Naive B cell (primary cell): ENCODE measurements at regions not wholly inside any gene's neighbourhood (a gene's known extent, or its start where the extent isn't known, plus 50 kb on each side); places are given as distances from the start of the nearest gene placed in this dataset.

Experiments
- ATAC-seq, 2 donors: fragments of 150-1000 bp; cut with Tn5 transposase; 2 replicates each; pipeline ENCODE4 v1.10.0; 2021; ENCODE audit warnings: low read depth in 2 of 2, mild to moderate bottlenecking in 2 of 2, moderate library complexity in 2 of 2
- DNase-seq: peaks from one replicate; pipeline ENCODE4 v3.0.0; 2022
- H3K27ac Mint-ChIP-seq, 6 donors: one replicate each; pipeline ENCODE4 v1.8.0; 2020 to 2022; ENCODE audit warnings: mild to moderate bottlenecking in 6 of 6, mixed read lengths in 6 of 6, moderate library complexity in 5 of 6, inconsistent platforms in 2 of 6
- H3K27me3 Mint-ChIP-seq, 3 donors: one replicate each; pipeline ENCODE4 v1.8.0; 2021 to 2022; ENCODE audit warnings: mixed read lengths in 3 of 3, mild to moderate bottlenecking in 1 of 3
- H3K36me3 Mint-ChIP-seq, 2 donors: one replicate each; pipeline ENCODE4 v1.8.0; 2020 to 2022; ENCODE audit warnings: mixed read lengths in 2 of 2, inconsistent platforms in 1 of 2, mild to moderate bottlenecking in 1 of 2
- H3K4me1 Mint-ChIP-seq, 3 donors: one replicate each; pipeline ENCODE4 v1.8.0; 2020 to 2022; ENCODE audit warnings: mixed read lengths in 3 of 3, inconsistent platforms in 1 of 3, mild to moderate bottlenecking in 1 of 3, moderate library complexity in 1 of 3
- H3K4me3 Mint-ChIP-seq, 8 donors: one replicate each; pipeline ENCODE4 v1.8.0; 2020 to 2022; ENCODE audit warnings: mild to moderate bottlenecking in 8 of 8, mixed read lengths in 8 of 8, moderate library complexity in 8 of 8, inconsistent platforms in 2 of 8
- H3K9me3 Mint-ChIP-seq, 7 donors: one replicate each; pipeline ENCODE4 v1.8.0; 2020 to 2022; ENCODE audit warnings: mixed read lengths in 7 of 7, mild to moderate bottlenecking in 5 of 7, inconsistent platforms in 2 of 7, moderate library complexity in 1 of 7

- DNase-seq (no peak), ATAC-seq (no peak)
- H3K36me3 Mint-ChIP-seq: no peaks in the 10 kb centered on the region
- H3K27me3 Mint-ChIP-seq: no peaks in the 10 kb centered on the region
- H3K27ac Mint-ChIP-seq: peak overlapping the region in 1 of 6 donors; percentile 26
- H3K9me3 Mint-ChIP-seq: no peaks in the 10 kb centered on the region
- no peak overlapping the region for H3K4me3 Mint-ChIP-seq
- peaks cover 4 to 8% (median 6%) of the 10 kb centered on the region in 3 donors for H3K4me1 Mint-ChIP-seq
These were observed 65.9 kb upstream of the PICALM start for GRCh38 chr11:86134580-86135318.

DNA sequence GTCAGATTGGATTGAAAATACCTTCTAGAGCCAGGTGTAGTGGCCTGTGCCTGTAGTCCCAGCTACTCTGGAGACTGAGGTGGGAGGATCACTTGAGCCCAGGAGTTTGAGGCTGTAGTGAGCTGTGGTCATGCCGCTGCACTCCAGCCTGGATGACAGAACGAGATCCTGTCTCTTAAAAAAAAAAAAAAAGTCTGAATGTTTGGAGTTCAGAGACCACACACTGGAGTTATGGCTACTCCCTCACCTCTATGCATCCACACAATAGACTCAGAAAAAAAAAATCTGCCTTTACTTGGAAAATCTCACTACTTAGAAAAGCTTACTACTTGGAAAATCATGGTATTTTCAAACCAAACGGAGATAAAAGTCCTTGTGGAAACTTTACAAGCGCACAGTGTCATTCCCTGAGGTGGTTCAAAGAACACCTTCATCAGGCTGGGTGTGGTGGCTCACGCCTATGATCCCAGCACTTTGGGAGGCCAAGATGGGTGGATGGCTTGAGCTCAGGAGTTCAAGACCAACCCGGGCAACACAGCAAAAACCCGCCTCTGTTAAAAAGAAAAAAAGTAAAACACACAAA is 63.9 kb upstream of the PICALM start:
- Mint-ChIP-seq H3K36me3 (no peaks in the 10 kb centered on the region), H3K4me3 (no peak overlapping the region), H3K27me3 (no peaks in the 10 kb centered on the region), H3K9me3 (no peaks in the 10 kb centered on the region), H3K4me1 (no peaks in the 10 kb centered on the region), H3K27ac (no peak overlapping the region)
- ATAC-seq (no peak), DNase-seq (no peak)

DNA sequence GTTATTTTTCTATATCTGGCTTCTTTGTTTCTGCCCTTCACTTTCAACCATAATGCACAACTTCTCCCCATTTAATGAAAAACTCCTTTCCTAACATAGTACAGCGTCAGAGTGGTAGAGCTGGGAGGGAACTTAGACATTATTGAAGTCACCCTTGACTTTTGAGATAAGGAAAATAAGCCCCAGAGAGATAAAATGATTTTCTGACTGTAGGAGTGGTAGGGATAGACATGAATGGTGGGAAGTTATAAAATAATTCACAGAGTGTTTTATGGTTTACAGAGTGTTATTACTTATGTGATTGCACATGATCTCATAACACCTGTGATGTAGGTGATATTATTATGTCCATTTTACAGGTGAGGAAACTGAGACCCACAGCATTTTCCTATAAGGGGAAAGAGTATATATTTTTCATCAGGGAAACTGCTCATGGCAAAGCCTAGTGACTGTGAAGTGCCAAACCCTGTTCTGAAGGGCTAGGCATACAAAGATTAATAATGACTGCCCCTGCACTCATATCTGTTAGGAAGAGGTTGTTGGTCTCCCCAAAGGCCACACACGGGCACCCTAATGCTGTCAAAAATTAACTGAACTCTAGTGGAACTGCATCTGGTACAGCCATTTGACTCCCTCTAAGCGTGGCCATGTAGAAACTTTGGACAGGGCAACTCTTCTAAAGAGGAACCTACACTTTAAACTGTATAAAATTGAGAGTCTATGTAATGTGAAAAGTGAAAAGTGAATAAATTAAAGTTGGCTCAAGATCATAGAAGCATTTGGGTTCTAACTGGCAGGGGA is 61.1 kb upstream of the PICALM start:
- no peak for ATAC-seq
- no peaks in the 10 kb centered on the region for H3K4me1 Mint-ChIP-seq
- H3K27ac Mint-ChIP-seq: no peak overlapping the region
- H3K4me3 Mint-ChIP-seq: no peak overlapping the region
- H3K9me3 Mint-ChIP-seq: no peaks in the 10 kb centered on the region
- DNase-seq: no peak
- H3K36me3 Mint-ChIP-seq: no peaks in the 10 kb centered on the region
- H3K27me3 Mint-ChIP-seq: no peaks in the 10 kb centered on the region

- H3K4me1 Mint-ChIP-seq: no peaks in the 10 kb centered on the region
- ATAC-seq: no peak
These were observed 60.0 kb upstream of the PICALM start for GRCh38 chr11:86128914-86129313.

DNA sequence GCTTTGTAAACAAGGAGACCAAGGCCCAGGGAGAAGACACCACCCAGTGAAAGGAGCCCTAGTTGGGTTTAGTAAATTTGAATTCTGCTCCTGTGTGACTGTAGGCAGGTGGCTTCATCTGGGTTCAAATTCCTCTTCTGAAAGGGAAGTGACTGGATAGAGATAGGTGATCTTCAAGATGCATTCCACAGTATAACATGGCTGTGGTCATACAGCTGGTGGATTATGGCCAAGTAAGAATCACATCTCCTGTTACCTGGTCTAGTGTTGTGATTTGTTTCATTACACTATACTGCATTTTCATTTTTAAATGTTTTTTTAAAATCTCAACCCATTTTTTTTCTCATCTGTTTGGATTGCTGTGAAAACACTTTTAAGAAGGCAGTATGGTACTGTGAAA is 58.0 kb upstream of the PICALM start:
- no peak overlapping the region for H3K27ac Mint-ChIP-seq
- no peak for ATAC-seq

More at GRCh38 chr11:86128914-86129313, 60.0 kb upstream of the PICALM start:
- H3K27ac Mint-ChIP-seq: no peak overlapping the region
- no peaks in the 10 kb centered on the region for H3K36me3 Mint-ChIP-seq
- H3K4me3 Mint-ChIP-seq: no peak overlapping the region
- peaks cover 0 to 5% (median 0%) of the 10 kb centered on the region in 3 donors for H3K27me3 Mint-ChIP-seq
- DNase-seq: no peak
- no peaks in the 10 kb centered on the region for H3K9me3 Mint-ChIP-seq

DNA sequence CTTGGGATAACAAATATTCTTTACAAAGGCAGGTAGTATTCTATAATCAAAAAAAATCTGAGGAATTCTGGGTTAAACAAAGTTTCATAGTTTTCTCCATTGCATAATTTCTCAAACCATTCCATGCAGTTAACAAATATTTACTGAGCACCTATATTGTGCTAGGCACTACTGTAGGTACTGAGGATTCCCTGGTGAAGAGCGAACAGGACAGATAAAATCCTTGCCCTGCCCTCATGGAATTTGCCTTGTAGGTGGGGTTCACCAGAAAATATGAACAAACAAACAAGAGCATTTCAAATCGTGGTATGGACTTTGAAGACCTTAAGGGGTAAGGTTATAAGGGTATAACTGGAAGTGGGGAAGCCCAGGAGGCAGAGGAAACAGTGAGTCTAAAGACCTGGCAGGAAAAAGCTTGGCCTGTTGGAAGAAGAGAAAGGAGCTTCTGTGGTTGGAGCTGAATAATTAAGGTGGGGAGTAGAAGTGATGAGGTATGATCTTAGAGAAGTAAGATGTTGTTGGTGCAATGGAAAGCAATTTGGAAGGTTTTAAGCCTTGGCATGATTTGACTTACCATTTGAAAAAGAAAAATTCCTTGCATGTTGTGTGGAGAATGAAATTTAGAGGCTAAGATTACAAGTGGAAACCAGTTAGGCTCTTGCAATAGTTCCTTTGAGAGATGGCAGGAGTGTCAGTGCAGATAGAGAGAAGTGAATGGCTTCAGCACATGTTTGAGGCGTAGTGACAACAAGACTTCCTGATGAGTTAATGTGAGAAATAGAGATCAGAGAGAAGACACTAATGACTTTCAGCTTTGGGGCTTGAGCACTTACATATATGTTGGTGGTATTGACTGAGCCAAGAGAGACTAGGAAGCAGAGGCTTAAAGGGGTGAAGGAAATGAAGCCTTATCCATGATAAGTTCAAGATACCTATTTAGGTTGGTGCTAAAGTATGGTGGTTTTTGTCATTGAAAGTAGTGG is 55.7 kb upstream of the PICALM start:
- ATAC-seq: no peak
- H3K4me3 Mint-ChIP-seq: no peak overlapping the region
- no peaks in the 10 kb centered on the region for H3K4me1 Mint-ChIP-seq
- H3K36me3 Mint-ChIP-seq: no peaks in the 10 kb centered on the region
- peaks cover 0 to 5% (median 0%) of the 10 kb centered on the region in 3 donors for H3K27me3 Mint-ChIP-seq
- no peak for DNase-seq
- no peaks in the 10 kb centered on the region for H3K9me3 Mint-ChIP-seq
- no peak overlapping the region for H3K27ac Mint-ChIP-seq

More for the DNA sequence above, 58.0 kb upstream of the PICALM start:
- Mint-ChIP-seq H3K9me3 (no peaks in the 10 kb centered on the region), H3K27me3 (peaks cover 0 to 5% (median 0%) of the 10 kb centered on the region in 3 donors), H3K4me3 (no peak overlapping the region), H3K36me3 (no peaks in the 10 kb centered on the region), H3K4me1 (no peaks in the 10 kb centered on the region)
- no peak for DNase-seq

- no peak for DNase-seq
- H3K27ac Mint-ChIP-seq: peak overlapping the region in 1 of 6 donors; percentile 94
- no peak for ATAC-seq
- peaks cover 0 to 5% (median 0%) of the 10 kb centered on the region in 3 donors for H3K27me3 Mint-ChIP-seq
- no peak overlapping the region for H3K4me3 Mint-ChIP-seq
- no peaks in the 10 kb centered on the region for H3K4me1 Mint-ChIP-seq
- no peaks in the 10 kb centered on the region for H3K9me3 Mint-ChIP-seq
- no peaks in the 10 kb centered on the region for H3K36me3 Mint-ChIP-seq
These were observed 53.9 kb upstream of the PICALM start for GRCh38 chr11:86122773-86123172.

DNA sequence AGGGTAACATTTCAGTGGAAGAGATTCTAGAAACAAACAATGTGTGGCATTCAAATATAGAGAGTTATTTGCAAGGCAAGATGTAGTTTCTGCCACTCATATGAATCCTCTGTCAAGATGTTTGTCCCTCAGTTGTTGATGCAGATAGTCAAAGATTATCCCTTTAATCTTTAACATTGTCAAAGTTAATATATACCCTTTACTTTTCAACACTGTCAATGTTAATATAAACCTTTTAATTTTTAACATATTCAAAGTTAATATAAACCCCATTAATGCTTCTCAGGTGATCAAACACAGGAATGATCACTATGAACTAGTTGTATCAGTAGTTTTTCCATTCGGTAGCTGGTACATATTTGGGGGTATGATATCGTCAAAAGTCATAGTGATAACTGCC is 51.9 kb upstream of the PICALM start:
- Mint-ChIP-seq H3K9me3 (no peaks in the 10 kb centered on the region), H3K4me3 (no peak overlapping the region), H3K36me3 (no peaks in the 10 kb centered on the region), H3K27ac (no peak overlapping the region), H3K4me1 (peaks cover 7 to 8% (median 7%) of the 10 kb centered on the region in 3 donors), H3K27me3 (peaks cover 0 to 5% (median 0%) of the 10 kb centered on the region in 3 donors)
- ATAC-seq: no peak
- DNase-seq: no peak

- no peaks in the 10 kb centered on the region for H3K9me3 Mint-ChIP-seq
- DNase-seq (no peak), ATAC-seq (no peak)
- no peak overlapping the region for H3K4me3 Mint-ChIP-seq
- H3K27ac Mint-ChIP-seq: no peak overlapping the region
- H3K36me3 Mint-ChIP-seq: no peaks in the 10 kb centered on the region
- H3K4me1 Mint-ChIP-seq: peaks cover 7 to 8% (median 7%) of the 10 kb centered on the region in 3 donors
- H3K27me3 Mint-ChIP-seq: peaks cover 0 to 4% (median 0%) of the 10 kb centered on the region in 3 donors
These were observed 51.0 kb upstream of the PICALM start for GRCh38 chr11:86119906-86120305.

DNA sequence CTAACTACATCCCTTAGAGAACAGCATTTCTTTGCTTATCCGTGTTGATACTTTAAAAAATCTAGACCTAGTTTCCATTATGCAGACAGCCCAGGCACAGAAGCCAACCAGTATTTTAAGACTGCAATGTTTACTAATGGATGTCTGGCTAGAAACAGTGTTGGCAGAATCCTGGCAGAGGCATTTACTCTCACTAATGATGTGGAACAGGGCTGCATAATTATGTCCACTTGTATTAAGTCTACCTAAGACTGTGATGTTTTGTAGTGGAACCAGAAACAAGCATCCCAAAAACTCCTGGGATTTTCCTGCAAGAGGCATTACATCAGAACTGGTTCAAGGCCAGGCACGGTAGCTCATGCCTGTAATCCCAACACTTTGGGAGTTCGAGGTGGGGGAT is 50.2 kb upstream of the PICALM start:
- Mint-ChIP-seq H3K36me3 (no peaks in the 10 kb centered on the region), H3K9me3 (no peaks in the 10 kb centered on the region), H3K4me1 (peaks cover 7 to 8% (median 7%) of the 10 kb centered on the region in 3 donors), H3K4me3 (no peak overlapping the region), H3K27me3 (no peaks in the 10 kb centered on the region), H3K27ac (no peak overlapping the region)
- DNase-seq (no peak), ATAC-seq (no peak)
